K562 (cell line): ENCODE measurements at regions not wholly inside any gene's neighbourhood (a gene's known extent, or its start where the extent isn't known, plus 50 kb on each side); places are given as distances from the start of the nearest gene placed in this dataset.

Source experiments
- HDAC2 ChIP-seq: fragments of 450-650 bp; IDR thresholded peaks from 2 replicates; pipeline ENCODE4 v1.6.1; 2016; ENCODE audit warnings: mild to moderate bottlenecking
- ZBTB17 ChIP-seq: fragments of 450-650 bp; formaldehyde crosslinking; IDR thresholded peaks from 2 replicates; pipeline ENCODE4 v1.4.0; 2020; ENCODE audit warnings: mild to moderate bottlenecking
- ZNF253 ChIP-seq: fragments of 250-450 bp; sonication (Bioruptor Pico); conservative IDR thresholded peaks from 2 replicates; pipeline ENCODE4 v1.6.1; 2021; ENCODE audit warnings: mild to moderate bottlenecking
- TF ChIP-seq, protein P1 (sequence below): fragments of 450-650 bp; IDR thresholded peaks from 2 replicates; pipeline ENCODE4 v1.6.1; 2016; ENCODE audit warnings: mild to moderate bottlenecking, moderate library complexity
- TF ChIP-seq, protein P2 (sequence below), 2 experiments: fragments of 450-650 bp; IDR thresholded peaks; 2 replicates each; pipeline ENCODE4 v1.6.1; 2016
- TF ChIP-seq, protein P3 (sequence below), 2 experiments: fragments of 150-350 bp in 1 of 2; IDR thresholded peaks; 2 replicates each; pipeline ENCODE4 v1.6.1; 2012 to 2016; ENCODE audit warnings: low read depth in 2 of 2, low read length in 2 of 2, mild to moderate bottlenecking in 1 of 2, moderate library complexity in 1 of 2
- TF ChIP-seq, protein P4 (sequence below), 2 experiments: IDR thresholded peaks; 2 replicates each; pipeline ENCODE4 v1.6.1; 2011; ENCODE audit warnings: borderline replicate concordance in 1 of 2, control low read depth in 1 of 2, low read depth in 1 of 2, low read length in 1 of 2, mild to moderate bottlenecking in 1 of 2, mixed read lengths in 1 of 2, moderate library complexity in 1 of 2; ENCODE audit not compliant: insufficient read depth in 1 of 2, insufficient read length in 1 of 2, poor library complexity in 1 of 2, severe bottlenecking in 1 of 2; ENCODE audit errors: extremely low read depth in 1 of 2

DNA sequence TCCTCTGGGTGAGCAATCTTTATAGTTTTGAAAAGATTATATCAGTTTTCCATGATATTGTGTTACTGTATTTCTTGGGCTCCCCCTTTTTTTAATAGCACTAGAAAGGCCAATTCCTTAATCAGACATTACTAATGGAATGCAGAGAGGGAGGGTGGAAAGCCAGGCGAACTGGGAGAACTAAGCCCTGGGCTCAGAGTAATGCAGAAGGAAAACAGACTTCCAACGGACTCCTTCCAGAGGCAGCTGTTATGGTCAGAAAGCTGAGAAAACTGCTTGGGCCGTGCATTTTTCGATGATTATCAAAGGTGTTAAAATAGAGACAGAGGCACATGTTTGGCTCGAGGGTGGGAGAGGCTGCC is 206.3 kb downstream of the FOXD2 start (continued):
- TF ChIP-seq, protein P1, sequence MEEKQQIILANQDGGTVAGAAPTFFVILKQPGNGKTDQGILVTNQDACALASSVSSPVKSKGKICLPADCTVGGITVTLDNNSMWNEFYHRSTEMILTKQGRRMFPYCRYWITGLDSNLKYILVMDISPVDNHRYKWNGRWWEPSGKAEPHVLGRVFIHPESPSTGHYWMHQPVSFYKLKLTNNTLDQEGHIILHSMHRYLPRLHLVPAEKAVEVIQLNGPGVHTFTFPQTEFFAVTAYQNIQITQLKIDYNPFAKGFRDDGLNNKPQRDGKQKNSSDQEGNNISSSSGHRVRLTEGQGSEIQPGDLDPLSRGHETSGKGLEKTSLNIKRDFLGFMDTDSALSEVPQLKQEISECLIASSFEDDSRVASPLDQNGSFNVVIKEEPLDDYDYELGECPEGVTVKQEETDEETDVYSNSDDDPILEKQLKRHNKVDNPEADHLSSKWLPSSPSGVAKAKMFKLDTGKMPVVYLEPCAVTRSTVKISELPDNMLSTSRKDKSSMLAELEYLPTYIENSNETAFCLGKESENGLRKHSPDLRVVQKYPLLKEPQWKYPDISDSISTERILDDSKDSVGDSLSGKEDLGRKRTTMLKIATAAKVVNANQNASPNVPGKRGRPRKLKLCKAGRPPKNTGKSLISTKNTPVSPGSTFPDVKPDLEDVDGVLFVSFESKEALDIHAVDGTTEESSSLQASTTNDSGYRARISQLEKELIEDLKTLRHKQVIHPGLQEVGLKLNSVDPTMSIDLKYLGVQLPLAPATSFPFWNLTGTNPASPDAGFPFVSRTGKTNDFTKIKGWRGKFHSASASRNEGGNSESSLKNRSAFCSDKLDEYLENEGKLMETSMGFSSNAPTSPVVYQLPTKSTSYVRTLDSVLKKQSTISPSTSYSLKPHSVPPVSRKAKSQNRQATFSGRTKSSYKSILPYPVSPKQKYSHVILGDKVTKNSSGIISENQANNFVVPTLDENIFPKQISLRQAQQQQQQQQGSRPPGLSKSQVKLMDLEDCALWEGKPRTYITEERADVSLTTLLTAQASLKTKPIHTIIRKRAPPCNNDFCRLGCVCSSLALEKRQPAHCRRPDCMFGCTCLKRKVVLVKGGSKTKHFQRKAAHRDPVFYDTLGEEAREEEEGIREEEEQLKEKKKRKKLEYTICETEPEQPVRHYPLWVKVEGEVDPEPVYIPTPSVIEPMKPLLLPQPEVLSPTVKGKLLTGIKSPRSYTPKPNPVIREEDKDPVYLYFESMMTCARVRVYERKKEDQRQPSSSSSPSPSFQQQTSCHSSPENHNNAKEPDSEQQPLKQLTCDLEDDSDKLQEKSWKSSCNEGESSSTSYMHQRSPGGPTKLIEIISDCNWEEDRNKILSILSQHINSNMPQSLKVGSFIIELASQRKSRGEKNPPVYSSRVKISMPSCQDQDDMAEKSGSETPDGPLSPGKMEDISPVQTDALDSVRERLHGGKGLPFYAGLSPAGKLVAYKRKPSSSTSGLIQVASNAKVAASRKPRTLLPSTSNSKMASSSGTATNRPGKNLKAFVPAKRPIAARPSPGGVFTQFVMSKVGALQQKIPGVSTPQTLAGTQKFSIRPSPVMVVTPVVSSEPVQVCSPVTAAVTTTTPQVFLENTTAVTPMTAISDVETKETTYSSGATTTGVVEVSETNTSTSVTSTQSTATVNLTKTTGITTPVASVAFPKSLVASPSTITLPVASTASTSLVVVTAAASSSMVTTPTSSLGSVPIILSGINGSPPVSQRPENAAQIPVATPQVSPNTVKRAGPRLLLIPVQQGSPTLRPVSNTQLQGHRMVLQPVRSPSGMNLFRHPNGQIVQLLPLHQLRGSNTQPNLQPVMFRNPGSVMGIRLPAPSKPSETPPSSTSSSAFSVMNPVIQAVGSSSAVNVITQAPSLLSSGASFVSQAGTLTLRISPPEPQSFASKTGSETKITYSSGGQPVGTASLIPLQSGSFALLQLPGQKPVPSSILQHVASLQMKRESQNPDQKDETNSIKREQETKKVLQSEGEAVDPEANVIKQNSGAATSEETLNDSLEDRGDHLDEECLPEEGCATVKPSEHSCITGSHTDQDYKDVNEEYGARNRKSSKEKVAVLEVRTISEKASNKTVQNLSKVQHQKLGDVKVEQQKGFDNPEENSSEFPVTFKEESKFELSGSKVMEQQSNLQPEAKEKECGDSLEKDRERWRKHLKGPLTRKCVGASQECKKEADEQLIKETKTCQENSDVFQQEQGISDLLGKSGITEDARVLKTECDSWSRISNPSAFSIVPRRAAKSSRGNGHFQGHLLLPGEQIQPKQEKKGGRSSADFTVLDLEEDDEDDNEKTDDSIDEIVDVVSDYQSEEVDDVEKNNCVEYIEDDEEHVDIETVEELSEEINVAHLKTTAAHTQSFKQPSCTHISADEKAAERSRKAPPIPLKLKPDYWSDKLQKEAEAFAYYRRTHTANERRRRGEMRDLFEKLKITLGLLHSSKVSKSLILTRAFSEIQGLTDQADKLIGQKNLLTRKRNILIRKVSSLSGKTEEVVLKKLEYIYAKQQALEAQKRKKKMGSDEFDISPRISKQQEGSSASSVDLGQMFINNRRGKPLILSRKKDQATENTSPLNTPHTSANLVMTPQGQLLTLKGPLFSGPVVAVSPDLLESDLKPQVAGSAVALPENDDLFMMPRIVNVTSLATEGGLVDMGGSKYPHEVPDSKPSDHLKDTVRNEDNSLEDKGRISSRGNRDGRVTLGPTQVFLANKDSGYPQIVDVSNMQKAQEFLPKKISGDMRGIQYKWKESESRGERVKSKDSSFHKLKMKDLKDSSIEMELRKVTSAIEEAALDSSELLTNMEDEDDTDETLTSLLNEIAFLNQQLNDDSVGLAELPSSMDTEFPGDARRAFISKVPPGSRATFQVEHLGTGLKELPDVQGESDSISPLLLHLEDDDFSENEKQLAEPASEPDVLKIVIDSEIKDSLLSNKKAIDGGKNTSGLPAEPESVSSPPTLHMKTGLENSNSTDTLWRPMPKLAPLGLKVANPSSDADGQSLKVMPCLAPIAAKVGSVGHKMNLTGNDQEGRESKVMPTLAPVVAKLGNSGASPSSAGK: peak; percentile 39; the same call in 1 of the 2 replicates
- TF ChIP-seq ZBTB17 (CRISPR knock-in tag) (peak; percentile 96), ZNF253 (CRISPR knock-in tag) (no peak), HDAC2 (no peak)
- TF ChIP-seq, protein P2, sequence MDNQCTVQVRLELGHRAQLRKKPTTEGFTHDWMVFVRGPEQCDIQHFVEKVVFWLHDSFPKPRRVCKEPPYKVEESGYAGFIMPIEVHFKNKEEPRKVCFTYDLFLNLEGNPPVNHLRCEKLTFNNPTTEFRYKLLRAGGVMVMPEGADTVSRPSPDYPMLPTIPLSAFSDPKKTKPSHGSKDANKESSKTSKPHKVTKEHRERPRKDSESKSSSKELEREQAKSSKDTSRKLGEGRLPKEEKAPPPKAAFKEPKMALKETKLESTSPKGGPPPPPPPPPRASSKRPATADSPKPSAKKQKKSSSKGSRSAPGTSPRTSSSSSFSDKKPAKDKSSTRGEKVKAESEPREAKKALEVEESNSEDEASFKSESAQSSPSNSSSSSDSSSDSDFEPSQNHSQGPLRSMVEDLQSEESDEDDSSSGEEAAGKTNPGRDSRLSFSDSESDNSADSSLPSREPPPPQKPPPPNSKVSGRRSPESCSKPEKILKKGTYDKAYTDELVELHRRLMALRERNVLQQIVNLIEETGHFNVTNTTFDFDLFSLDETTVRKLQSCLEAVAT (IDR thresholded peaks at IDR 0.05): peak in 1 of 2 experiments; percentile 89; a peak in 2 of 4 replicates
- TF ChIP-seq, protein P3, sequence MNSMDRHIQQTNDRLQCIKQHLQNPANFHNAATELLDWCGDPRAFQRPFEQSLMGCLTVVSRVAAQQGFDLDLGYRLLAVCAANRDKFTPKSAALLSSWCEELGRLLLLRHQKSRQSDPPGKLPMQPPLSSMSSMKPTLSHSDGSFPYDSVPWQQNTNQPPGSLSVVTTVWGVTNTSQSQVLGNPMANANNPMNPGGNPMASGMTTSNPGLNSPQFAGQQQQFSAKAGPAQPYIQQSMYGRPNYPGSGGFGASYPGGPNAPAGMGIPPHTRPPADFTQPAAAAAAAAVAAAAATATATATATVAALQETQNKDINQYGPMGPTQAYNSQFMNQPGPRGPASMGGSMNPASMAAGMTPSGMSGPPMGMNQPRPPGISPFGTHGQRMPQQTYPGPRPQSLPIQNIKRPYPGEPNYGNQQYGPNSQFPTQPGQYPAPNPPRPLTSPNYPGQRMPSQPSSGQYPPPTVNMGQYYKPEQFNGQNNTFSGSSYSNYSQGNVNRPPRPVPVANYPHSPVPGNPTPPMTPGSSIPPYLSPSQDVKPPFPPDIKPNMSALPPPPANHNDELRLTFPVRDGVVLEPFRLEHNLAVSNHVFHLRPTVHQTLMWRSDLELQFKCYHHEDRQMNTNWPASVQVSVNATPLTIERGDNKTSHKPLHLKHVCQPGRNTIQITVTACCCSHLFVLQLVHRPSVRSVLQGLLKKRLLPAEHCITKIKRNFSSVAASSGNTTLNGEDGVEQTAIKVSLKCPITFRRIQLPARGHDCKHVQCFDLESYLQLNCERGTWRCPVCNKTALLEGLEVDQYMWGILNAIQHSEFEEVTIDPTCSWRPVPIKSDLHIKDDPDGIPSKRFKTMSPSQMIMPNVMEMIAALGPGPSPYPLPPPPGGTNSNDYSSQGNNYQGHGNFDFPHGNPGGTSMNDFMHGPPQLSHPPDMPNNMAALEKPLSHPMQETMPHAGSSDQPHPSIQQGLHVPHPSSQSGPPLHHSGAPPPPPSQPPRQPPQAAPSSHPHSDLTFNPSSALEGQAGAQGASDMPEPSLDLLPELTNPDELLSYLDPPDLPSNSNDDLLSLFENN (IDR thresholded peaks at IDR 0.05; ENCODE audit: low read depth in 2 of 2, low read length in 2 of 2): peak in 1 of 2 experiments; percentile 67; a peak in 1 of 4 replicates
- TF ChIP-seq, protein P4, sequence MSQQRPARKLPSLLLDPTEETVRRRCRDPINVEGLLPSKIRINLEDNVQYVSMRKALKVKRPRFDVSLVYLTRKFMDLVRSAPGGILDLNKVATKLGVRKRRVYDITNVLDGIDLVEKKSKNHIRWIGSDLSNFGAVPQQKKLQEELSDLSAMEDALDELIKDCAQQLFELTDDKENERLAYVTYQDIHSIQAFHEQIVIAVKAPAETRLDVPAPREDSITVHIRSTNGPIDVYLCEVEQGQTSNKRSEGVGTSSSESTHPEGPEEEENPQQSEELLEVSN (IDR thresholded peaks at IDR 0.05; ENCODE audit: borderline replicate concordance in 1 of 2, extremely low read depth in 1 of 2, insufficient read depth in 1 of 2, insufficient read length in 1 of 2, low read depth in 1 of 2, low read length in 1 of 2, poor library complexity in 1 of 2, severe bottlenecking in 1 of 2): peak in 1 of 2 experiments; percentile 34
